Cardiac muscle cell (in vitro differentiated cells and primary cell): ENCODE measurements at regions not wholly inside any gene's neighbourhood (a gene's known extent, or its start where the extent isn't known, plus 50 kb on each side); places are given as distances from the start of the nearest gene placed in this dataset.
A peak's percentile ranks its signal among the peaks of the same experiment; 100 is the strongest.

Source experiments
- DNase-seq, 2 donors: peaks; one replicate each; pipeline versions ENCODE4 v3.0.0 to v3.0.0-alpha.2; 2010 to 2017; ENCODE audit warnings: low read depth in 1 of 2, low spot score in 1 of 2
- H3K27ac ChIP-seq: fragments of 200-600 bp; sonication (generic); 2 replicates; pipeline ENCODE4 v1.5.1; 2016
- H3K27me3 ChIP-seq: fragments of 200-600 bp; sonication (generic); 2 replicates; pipeline ENCODE4 v1.6.0; 2016; ENCODE audit warnings: control low read depth
- H3K36me3 ChIP-seq: fragments of 200-600 bp; sonication (generic); 2 replicates; pipeline ENCODE4 v1.5.1; 2016; ENCODE audit warnings: control low read depth
- H3K4me1 ChIP-seq: fragments of 200-600 bp; sonication (generic); 2 replicates; pipeline ENCODE4 v1.8.1; 2017; ENCODE audit warnings: low read depth, mild to moderate bottlenecking, mixed run types
- H3K4me3 ChIP-seq: fragments of 200-600 bp; sonication (generic); 2 replicates; pipeline ENCODE4 v1.5.1; 2016; ENCODE audit warnings: mild to moderate bottlenecking
- H3K9me3 ChIP-seq: fragments of 200-600 bp; sonication (generic); 2 replicates; pipeline ENCODE4 v1.5.1; 2017; ENCODE audit warnings: low read depth, mild to moderate bottlenecking, control low read depth
- CTCF ChIP-seq: IDR thresholded peaks from 2 replicates; pipeline ENCODE4 v1.5.1; 2012; ENCODE audit warnings: low read depth, mild to moderate bottlenecking, low read length

GRCh38 chr4:13701937-13702446 lies 74.5 kb upstream of the BOD1L1 start:
- Histone ChIP-seq H3K27me3 (no peaks in the 10 kb centered on the region), H3K27ac (no peak overlapping the region), H3K36me3 (no peaks in the 10 kb centered on the region), H3K4me1 (peaks cover 21% of the 10 kb centered on the region), H3K4me3 (no peak overlapping the region), H3K9me3 (no peaks in the 10 kb centered on the region)
- DNase-seq, result peak in 1 of 2 donors; percentile 41
- no peak for TF ChIP-seq CTCF

- TF ChIP-seq CTCF, result no peak
- Histone ChIP-seq H3K27me3 (no peaks in the 10 kb centered on the region), H3K27ac (no peak overlapping the region), H3K4me3 (no peak overlapping the region), H3K9me3 (no peaks in the 10 kb centered on the region), H3K36me3 (no peaks in the 10 kb centered on the region), H3K4me1 (peaks cover 21% of the 10 kb centered on the region)
- no peak for DNase-seq
Observed at GRCh38 chr4:13703096-13703495, 75.6 kb upstream of the BOD1L1 start.

- no peak for DNase-seq
- H3K9me3 ChIP-seq, result no peaks in the 10 kb centered on the region
- peaks cover 21% of the 10 kb centered on the region for H3K4me1 ChIP-seq
- no peak overlapping the region for H3K27ac ChIP-seq
- no peak for TF ChIP-seq CTCF
- no peak overlapping the region for H3K4me3 ChIP-seq
- no peaks in the 10 kb centered on the region for H3K27me3 ChIP-seq
- H3K36me3 ChIP-seq, result no peaks in the 10 kb centered on the region
Observed at GRCh38 chr4:13704035-13704434, 76.5 kb upstream of the BOD1L1 start.

- Histone ChIP-seq H3K36me3 (no peaks in the 10 kb centered on the region), H3K27ac (no peak overlapping the region), H3K9me3 (no peaks in the 10 kb centered on the region), H3K4me3 (no peak overlapping the region), H3K27me3 (no peaks in the 10 kb centered on the region), H3K4me1 (peaks cover 21% of the 10 kb centered on the region)
- DNase-seq, result no peak
- TF ChIP-seq CTCF, result no peak
Observed at GRCh38 chr4:13704761-13705160, 77.2 kb upstream of the BOD1L1 start.

GRCh38 chr4:13705521-13706041 lies 78.1 kb upstream of the BOD1L1 start:
- Histone ChIP-seq H3K27me3 (no peaks in the 10 kb centered on the region), H3K36me3 (no peaks in the 10 kb centered on the region), H3K4me1 (peaks cover 21% of the 10 kb centered on the region), H3K27ac (peak overlapping the region; percentile 73), H3K4me3 (no peak overlapping the region), H3K9me3 (no peaks in the 10 kb centered on the region)
- peak in 1 of 2 donors; percentile 24 for DNase-seq
- TF ChIP-seq CTCF, result no peak
